Suppressor macrophage treated with lipopolysaccharide for 4 hours (primary cell): ENCODE measurements at regions not wholly inside any gene's neighbourhood (a gene's known extent, or its start where the extent isn't known, plus 50 kb on each side); places are given as distances from the start of the nearest gene placed in this dataset.
"Not testable (repeated sequence)": the region's sequence is repeated elsewhere in the genome, so short reads cannot be mapped to it uniquely, and the experiment has no call there.

Experiments
- DNase-seq: peaks from one replicate; pipeline ENCODE4 v3.0.0-alpha.2; 2020

DNA sequence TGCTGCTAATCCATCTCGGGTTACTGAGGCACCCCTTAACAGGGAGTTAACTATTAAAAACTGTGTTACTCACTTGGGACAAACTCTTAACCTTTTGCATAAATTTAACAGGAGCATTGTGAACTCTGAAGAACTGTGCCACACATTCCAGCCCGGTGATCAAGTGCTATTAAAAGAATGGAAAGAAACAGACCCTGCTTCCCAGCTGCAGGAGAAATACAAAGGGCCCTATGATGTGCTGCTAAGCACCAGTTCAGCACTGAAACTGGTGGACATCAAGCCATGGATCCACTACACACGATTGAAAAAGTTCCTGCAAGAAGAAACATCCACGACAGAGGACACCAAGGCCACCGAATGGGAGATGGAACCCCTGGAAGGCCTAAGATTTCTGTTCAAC lies 114.7 kb upstream of the PLCL2 start:
- no peak for DNase-seq

DNA sequence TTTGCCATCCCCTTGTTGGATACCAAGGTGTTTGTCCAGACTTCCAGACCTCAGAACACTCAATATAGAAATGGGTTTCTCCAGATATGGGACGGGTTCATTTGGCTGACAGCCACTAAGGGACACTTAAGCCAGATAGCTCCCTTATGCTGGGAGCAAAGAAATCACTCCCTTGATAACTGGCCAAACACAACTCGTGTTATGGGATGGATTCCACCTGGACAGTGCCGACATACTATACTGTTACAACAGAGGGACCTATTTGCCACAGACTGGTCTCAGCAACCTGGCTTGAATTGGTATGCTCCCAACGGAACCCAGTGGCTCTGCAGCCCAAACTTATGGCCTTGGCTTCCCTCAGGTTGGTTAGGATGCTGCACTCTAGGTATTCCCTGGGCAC lies 114.0 kb upstream of the PLCL2 start:
- no peak for DNase-seq

GRCh38 chr3:16773594-16773993 lies 111.2 kb upstream of the PLCL2 start:
- not testable (repeated sequence) for DNase-seq

- DNase-seq = not testable (repeated sequence)
Measured at GRCh38 chr3:16774536-16774935, 110.2 kb upstream of the PLCL2 start.

- no peak for DNase-seq
Measured at GRCh38 chr3:16784973-16785372, 99.8 kb upstream of the PLCL2 start.

GRCh38 chr3:16785465-16785864 lies 99.3 kb upstream of the PLCL2 start:
- no peak for DNase-seq

DNA sequence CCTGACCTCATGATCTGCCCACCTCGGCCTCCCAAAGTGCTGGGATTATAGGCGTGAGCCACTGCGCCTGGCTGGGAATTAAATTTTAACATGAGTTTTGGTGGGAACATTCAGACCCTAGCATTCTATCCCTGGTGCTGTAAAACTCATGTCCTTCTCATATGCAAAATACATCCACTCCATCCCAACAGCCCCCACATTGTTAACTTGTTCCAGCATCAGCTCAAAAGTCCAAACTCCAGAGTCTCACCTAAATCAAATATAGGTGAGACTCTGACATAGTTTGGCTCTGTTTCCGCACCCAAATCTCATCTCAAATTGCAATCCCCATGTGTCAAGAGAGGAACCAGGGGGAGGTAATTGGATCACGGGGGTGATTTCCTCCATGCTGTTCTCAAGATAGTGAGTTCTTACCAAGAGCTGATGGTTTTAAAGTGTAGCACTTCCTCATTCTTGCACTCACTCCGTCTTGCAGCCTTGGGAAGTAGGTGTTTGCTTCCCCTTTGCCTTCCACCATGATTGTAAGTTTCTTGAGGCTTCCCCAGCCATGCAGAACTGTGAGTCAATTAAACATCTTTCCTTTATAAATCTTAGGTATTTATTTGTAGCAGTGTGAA lies 96.2 kb upstream of the PLCL2 start:
- peak; percentile 71 for DNase-seq

GRCh38 chr3:16789344-16790120 lies 95.2 kb upstream of the PLCL2 start:
- DNase-seq = no peak

DNA sequence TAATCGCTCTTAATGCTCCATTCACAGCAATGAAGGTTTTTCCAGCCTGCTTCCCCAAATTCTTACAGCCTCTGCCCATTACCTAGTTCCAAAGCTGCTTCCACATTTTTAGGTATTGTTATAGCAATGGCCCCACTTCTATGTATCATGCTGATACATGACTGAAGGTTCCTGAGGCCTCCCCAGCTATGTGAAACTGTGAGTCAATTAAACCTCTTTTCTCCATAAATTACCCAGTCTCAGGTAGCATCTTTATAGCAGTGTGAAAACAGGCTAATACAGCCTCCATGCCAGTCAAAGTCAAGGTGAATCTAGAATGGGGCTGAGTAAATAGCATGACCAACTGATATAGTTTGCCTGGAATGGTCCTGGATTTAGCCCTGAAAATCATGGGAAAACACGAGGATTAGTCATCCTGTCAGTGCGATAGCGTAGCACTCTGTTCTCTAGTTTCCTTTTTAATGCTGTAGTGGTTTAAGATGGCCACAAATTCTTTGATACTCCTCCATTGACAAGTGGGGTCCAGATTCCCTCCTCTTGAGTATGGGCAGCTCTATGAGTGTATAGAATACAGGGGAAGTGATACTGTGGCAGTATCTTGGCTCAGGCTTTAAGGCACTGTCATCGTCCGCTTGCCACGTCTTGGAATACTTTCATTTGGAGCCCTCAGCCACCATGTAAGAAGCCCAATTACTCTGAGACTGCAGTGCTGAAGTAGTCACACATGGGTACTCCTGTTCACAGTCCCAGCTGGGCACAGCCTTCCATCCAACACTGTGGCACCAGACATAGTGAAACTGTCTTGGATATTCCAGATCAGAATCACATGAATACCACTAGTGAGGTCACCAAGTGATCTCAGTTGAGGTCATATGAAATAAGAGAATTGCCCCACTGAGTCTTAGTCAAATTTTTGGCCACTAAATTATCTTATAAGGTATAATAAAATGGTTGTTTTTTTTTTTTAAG lies 94.0 kb upstream of the PLCL2 start:
- DNase-seq = peak; percentile 83

- DNase-seq = no peak
Measured at GRCh38 chr3:16793321-16793720, 91.4 kb upstream of the PLCL2 start.

- DNase-seq = peak; percentile 69
Measured at GRCh38 chr3:16794257-16794656, 90.5 kb upstream of the PLCL2 start.

DNA sequence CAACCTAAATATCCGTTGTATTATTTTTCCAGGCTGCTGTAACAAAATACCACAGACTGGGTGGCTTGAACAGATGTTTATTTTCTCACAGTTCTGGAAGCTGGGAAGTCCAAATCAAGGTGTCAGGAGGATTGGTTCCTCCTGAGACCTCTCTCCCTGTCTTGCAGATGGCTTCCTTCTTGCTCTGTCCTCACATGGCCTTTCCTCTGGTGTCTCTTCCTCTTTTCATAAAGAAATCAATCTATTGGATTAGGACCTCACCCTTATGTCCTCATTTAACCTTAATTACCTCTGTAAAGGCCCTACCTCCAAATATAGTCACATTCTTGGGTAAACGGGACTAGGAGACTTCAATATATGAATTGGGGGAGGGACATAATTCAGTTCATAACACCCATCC lies 89.2 kb upstream of the PLCL2 start:
- DNase-seq = peak; percentile 28

DNA sequence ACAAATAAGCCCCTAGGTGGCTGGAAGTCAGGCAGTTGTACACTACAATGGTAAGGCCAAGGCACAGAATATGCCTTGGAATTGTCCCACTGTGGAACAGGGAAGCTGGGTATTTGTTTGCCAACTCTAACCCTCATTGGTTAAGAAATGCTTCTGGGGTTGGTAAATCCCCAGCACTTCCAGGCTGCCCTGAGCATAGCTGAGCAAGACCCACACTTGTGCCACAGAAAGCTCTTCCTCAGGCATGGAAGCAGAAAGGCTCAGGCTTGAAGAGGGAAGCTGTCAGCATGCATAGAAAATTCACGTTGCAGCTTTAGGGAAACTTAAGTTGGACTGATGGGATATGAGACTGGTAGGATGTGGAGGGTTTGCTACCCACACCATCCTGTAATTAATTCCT lies 86.9 kb upstream of the PLCL2 start:
- peak; percentile 20 for DNase-seq

GRCh38 chr3:16798738-16799137 lies 86.0 kb upstream of the PLCL2 start:
- no peak for DNase-seq

DNA sequence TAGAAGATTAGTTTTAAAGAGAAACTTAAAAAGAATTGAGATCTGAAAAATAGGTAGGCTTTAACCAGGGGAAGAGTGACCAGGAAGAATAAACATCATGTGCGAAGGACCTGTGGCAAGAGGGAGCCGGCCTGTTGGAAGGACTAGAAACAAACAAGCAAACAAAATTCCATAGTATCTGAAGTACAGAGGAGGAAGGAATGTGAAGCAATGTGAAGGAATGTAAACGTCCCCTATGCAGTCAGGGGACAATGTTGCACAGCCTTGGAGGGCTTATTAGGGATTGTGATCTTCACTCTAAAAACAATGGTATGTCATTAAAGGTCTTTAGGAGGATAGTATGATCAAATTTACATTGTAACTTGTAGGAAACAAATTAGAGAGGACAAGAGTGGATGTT lies 84.4 kb upstream of the PLCL2 start:
- DNase-seq = no peak

GRCh38 chr3:16801223-16801622 lies 83.5 kb upstream of the PLCL2 start:
- peak; percentile 92 for DNase-seq

DNA sequence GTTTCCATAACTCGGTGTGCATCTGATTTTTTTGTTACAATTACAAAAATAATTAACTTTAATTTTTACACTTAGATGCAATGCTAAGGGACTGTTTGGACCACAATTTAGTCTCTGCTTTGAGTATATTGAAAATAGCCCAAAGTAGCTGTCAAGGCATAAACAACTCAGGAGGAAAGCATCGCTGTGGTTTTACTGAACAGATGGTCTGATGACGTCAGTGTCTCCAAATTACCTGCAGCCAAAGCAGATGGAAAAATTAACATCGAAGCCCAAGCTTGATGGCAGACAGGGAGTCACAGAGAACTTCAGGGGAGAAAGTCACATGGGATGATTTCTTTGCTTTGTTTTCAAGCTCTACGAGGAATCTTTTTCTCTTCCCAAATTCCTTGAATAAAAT lies 83.1 kb upstream of the PLCL2 start:
- no peak for DNase-seq

DNA sequence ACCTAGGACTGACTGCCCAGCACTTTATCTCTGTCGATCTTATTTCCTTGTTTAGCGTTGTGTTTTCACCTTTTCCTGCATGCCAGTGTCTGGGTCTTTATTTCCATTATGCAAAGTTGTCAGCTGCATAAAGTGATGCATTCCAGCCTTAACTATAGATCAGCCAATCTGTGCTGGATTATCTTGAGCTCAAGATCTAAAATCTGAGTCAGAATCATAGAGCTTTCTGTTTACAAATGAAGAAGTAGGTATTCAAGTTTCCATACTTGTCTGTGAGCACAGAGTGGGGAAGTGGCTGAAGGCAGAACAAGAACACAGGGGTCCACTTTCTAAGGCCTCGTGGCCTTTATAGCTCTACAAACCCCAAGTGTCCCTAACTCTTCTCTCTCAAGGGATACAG lies 82.4 kb upstream of the PLCL2 start:
- peak; percentile 64 for DNase-seq

GRCh38 chr3:16803019-16803418 lies 81.7 kb upstream of the PLCL2 start:
- no peak for DNase-seq

- DNase-seq = no peak
Measured at GRCh38 chr3:16807391-16807790, 77.4 kb upstream of the PLCL2 start.

- no peak for DNase-seq
Measured at GRCh38 chr3:16808393-16809107, 76.2 kb upstream of the PLCL2 start.

DNA sequence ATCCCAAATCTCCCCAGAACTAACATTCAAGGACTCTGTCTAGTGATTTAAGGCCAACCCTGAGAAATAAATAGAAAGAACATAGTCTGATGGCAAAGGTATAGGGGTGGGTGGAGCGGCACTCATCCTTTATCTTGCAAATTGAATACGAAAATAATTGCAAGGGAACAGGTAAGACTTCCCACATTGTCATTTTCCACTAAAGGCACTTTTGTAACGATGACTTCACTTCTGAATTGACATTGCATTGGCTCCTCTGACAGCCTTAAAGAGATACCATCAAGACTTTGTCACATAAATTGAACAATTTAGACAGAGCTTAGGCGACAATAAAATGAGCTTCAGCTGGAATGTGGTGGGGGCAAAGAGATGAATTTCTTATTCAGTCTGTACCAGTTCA lies 75.3 kb upstream of the PLCL2 start:
- no peak for DNase-seq

DNA sequence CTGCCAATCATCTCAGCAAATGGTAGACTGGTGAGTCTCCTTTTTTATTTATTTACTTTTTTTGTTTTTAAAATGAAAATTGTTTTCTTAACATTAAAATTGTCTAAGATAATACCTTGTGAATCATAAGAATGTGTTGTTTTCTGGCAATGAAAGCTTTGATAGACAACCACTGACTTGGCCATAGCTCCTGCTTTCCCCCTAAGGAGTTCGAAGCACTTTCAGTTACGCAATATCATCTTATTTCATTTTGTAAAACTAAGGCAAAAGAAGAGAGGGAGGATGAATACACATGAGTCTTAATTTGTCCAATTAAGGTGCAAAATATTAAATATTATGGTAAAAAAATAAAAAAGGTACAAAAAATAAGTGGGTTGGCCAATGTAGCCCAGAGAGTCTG lies 74.8 kb upstream of the PLCL2 start:
- DNase-seq = no peak
